ENCODE measurements at regions not wholly inside any gene's neighbourhood (a gene's known extent, or its start where the extent isn't known, plus 50 kb on each side); places are given as distances from the start of the nearest gene placed in this dataset.

DNA sequence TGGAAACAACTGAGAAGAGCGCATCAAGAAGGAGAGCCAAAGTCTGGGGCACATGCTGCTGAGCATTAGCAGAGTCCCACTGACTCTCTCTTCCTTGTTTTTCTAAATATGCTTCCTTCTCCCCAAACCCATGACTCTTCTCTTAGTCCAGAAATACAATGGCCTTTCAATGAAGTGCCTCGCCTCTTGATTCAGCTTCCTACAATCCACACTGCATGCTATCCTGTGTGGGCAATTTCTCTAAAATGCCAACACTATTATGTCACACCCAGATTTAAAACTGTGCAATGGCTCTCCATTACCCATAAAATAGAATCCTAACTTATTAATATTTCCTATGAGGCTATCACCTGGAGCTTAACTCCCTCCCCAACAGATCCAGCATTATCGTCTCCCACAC, 198.6 kb downstream of the RPAP3 start (continued):
- TF ChIP-seq, protein P1, sequence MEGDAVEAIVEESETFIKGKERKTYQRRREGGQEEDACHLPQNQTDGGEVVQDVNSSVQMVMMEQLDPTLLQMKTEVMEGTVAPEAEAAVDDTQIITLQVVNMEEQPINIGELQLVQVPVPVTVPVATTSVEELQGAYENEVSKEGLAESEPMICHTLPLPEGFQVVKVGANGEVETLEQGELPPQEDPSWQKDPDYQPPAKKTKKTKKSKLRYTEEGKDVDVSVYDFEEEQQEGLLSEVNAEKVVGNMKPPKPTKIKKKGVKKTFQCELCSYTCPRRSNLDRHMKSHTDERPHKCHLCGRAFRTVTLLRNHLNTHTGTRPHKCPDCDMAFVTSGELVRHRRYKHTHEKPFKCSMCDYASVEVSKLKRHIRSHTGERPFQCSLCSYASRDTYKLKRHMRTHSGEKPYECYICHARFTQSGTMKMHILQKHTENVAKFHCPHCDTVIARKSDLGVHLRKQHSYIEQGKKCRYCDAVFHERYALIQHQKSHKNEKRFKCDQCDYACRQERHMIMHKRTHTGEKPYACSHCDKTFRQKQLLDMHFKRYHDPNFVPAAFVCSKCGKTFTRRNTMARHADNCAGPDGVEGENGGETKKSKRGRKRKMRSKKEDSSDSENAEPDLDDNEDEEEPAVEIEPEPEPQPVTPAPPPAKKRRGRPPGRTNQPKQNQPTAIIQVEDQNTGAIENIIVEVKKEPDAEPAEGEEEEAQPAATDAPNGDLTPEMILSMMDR (conservative IDR thresholded peaks at IDR 0.05; ENCODE audit: low read depth in 2 of 2) = no peak
- no peak for TF ChIP-seq ZNF331 (CRISPR knock-in tag; IDR thresholded peaks at IDR 0.05; ENCODE audit: low read depth)

DNA sequence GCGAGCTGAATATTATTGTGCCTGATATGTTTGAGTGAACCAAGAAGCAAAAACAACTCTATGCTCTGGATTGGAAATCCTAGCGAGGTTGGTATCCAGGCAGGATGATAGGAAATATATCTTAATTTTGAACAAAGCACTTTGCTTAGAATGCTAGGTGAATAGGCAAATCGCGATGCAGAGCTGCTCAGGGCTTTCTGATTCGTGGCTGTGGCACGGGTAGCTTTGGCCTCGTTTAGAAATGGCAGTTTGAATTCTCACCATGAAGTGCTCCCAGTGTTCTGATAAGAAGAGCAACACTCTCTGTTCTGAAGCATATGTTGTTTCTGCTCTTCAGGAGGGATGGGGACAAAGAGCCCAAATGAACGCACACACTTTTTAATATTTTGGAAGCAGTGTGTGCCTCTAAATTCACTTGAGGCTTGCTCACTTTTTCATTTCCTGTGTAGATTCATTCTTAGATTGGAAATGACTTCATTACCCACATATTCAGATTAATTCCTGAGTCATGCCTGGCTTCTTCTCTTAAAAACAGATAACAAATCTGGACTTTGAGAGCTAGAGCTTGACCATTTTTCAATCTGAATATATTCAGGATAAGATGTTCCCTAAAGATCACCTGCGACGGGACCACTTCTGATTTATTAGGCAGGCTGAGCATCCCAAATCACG, 200.9 kb downstream of the RPAP3 start:
- no peaks in the 10 kb centered on the region for H3K27me3 Mint-ChIP-seq (ENCODE audit: insufficient read depth, low read depth, poor library complexity)
- no peaks in the 10 kb centered on the region for H3K36me3 Mint-ChIP-seq (ENCODE audit: low read depth)
- H4K20me1 ChIP-seq (replicated peaks; ENCODE audit: insufficient read depth) = no peaks in the 10 kb centered on the region
- no peaks in the 10 kb centered on the region for H3K27me3 ChIP-seq (ENCODE audit: insufficient read depth)
- DNase-seq (ENCODE audit: low spot score) (no peak), ATAC-seq (no peak)
- H3F3A ChIP-seq (replicated peaks; ENCODE audit: low read depth) = no peaks in the 10 kb centered on the region
- no peak overlapping the region for H3K4me2 ChIP-seq
- H3K36me3 ChIP-seq (ENCODE audit: insufficient read depth) = no peaks in the 10 kb centered on the region
- no peak overlapping the region for H3K27ac ChIP-seq (ENCODE audit: low read depth)
- H3K4me3 ChIP-seq = no peak overlapping the region
- H3K27ac Mint-ChIP-seq = no peak overlapping the region
- no peak overlapping the region for H2AFZ ChIP-seq
- no peaks in the 10 kb centered on the region for H3K4me1 Mint-ChIP-seq
- H3K4me1 ChIP-seq (ENCODE audit: insufficient read depth) = no peaks in the 10 kb centered on the region
- H3K9me2 ChIP-seq (ENCODE audit: insufficient read depth) = peaks cover 4% of the 10 kb centered on the region; the same call in 1 of the 2 replicates
- TF ChIP-seq ZNF114 (CRISPR knock-in tag; IDR thresholded peaks at IDR 0.05) (no peak), STAT1 (IDR thresholded peaks at IDR 0.05; ENCODE audit: unreplicated experiment) (no peak), EZH2 (IDR thresholded peaks at IDR 0.05; ENCODE audit: low read depth, unreplicated experiment) (no peak), JUNB (IDR thresholded peaks at IDR 0.05; ENCODE audit: unreplicated experiment) (no peak)
- TF ChIP-seq, protein P1 (conservative IDR thresholded peaks at IDR 0.05; ENCODE audit: low read depth in 2 of 2) = no peak
- TF ChIP-seq, protein P2, sequence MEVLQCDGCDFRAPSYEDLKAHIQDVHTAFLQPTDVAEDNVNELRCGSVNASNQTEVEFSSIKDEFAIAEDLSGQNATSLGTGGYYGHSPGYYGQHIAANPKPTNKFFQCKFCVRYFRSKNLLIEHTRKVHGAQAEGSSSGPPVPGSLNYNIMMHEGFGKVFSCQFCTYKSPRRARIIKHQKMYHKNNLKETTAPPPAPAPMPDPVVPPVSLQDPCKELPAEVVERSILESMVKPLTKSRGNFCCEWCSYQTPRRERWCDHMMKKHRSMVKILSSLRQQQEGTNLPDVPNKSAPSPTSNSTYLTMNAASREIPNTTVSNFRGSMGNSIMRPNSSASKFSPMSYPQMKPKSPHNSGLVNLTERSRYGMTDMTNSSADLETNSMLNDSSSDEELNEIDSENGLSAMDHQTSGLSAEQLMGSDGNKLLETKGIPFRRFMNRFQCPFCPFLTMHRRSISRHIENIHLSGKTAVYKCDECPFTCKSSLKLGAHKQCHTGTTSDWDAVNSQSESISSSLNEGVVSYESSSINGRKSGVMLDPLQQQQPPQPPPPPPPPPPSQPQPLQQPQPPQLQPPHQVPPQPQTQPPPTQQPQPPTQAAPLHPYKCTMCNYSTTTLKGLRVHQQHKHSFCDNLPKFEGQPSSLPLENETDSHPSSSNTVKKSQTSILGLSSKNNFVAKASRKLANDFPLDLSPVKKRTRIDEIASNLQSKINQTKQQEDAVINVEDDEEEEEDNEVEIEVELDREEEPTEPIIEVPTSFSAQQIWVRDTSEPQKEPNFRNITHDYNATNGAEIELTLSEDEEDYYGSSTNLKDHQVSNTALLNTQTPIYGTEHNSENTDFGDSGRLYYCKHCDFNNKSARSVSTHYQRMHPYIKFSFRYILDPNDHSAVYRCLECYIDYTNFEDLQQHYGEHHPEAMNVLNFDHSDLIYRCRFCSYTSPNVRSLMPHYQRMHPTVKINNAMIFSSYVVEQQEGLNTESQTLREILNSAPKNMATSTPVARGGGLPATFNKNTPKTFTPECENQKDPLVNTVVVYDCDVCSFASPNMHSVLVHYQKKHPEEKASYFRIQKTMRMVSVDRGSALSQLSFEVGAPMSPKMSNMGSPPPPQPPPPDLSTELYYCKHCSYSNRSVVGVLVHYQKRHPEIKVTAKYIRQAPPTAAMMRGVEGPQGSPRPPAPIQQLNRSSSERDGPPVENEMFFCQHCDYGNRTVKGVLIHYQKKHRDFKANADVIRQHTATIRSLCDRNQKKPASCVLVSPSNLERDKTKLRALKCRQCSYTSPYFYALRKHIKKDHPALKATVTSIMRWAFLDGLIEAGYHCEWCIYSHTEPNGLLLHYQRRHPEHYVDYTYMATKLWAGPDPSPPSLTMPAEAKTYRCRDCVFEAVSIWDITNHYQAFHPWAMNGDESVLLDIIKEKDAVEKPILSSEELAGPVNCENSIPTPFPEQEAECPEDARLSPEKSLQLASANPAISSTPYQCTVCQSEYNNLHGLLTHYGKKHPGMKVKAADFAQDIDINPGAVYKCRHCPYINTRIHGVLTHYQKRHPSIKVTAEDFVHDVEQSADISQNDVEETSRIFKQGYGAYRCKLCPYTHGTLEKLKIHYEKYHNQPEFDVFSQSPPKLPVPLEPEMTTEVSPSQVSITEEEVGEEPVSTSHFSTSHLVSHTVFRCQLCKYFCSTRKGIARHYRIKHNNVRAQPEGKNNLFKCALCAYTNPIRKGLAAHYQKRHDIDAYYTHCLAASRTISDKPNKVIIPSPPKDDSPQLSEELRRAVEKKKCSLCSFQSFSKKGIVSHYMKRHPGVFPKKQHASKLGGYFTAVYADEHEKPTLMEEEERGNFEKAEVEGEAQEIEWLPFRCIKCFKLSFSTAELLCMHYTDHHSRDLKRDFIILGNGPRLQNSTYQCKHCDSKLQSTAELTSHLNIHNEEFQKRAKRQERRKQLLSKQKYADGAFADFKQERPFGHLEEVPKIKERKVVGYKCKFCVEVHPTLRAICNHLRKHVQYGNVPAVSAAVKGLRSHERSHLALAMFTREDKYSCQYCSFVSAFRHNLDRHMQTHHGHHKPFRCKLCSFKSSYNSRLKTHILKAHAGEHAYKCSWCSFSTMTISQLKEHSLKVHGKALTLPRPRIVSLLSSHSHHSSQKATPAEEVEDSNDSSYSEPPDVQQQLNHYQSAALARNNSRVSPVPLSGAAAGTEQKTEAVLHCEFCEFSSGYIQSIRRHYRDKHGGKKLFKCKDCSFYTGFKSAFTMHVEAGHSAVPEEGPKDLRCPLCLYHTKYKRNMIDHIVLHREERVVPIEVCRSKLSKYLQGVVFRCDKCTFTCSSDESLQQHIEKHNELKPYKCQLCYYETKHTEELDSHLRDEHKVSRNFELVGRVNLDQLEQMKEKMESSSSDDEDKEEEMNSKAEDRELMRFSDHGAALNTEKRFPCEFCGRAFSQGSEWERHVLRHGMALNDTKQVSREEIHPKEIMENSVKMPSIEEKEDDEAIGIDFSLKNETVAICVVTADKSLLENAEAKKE (CRISPR knock-in tag; IDR thresholded peaks at IDR 0.05) = no peak
- peaks cover 21% of the 10 kb centered on the region; the same call in 2 of the 3 replicates for H3K9me3 Mint-ChIP-seq
- no peaks in the 10 kb centered on the region for H3K79me2 ChIP-seq (replicated peaks; ENCODE audit: insufficient read depth)
- no peak overlapping the region for H3K4me3 Mint-ChIP-seq

Measured in GM23338 (cell line).